GM12891 (cell line): ENCODE measurements at regions not wholly inside any gene's neighbourhood (a gene's known extent, or its start where the extent isn't known, plus 50 kb on each side); places are given as distances from the start of the nearest gene placed in this dataset.

Source experiments
- PAX5 ChIP-seq: IDR thresholded peaks from 2 replicates; pipeline ENCODE4 v1.6.1; 2011; ENCODE audit warnings: low read length, moderate library complexity, mild to moderate bottlenecking; ENCODE audit not compliant: insufficient read depth, severe bottlenecking
- POLR2A ChIP-seq: IDR thresholded peaks from 2 replicates; pipeline ENCODE4 v1.6.1; 2011; ENCODE audit warnings: low read depth, low read length, control low read depth
- POLR2AphosphoS5 ChIP-seq: IDR thresholded peaks from 2 replicates; pipeline ENCODE4 v1.6.1; 2011; ENCODE audit warnings: low read depth, low read length, control low read depth
- POU2F2 ChIP-seq: IDR thresholded peaks from 2 replicates; pipeline ENCODE4 v1.6.1; 2011; ENCODE audit warnings: low read depth, mild to moderate bottlenecking, control low read depth, low read length, moderate library complexity
- SPI1 ChIP-seq: IDR thresholded peaks from 2 replicates; pipeline ENCODE4 v1.6.1; 2011; ENCODE audit warnings: low read depth, low read length, control low read depth
- TAF1 ChIP-seq: IDR thresholded peaks from 2 replicates; pipeline ENCODE4 v1.6.1; 2011; ENCODE audit warnings: low read depth, low read length, control low read depth

GRCh38 chr13:24022568-24022967 lies 125.3 kb upstream of the C1QTNF9B start:
- TF ChIP-seq POLR2A (no peak), POLR2AphosphoS5 (no peak), TAF1 (no peak), PAX5 (no peak), SPI1 (no peak), POU2F2 (no peak)
